Ecto neural progenitor cell (in vitro differentiated cells): ENCODE measurements at regions not wholly inside any gene's neighbourhood (a gene's known extent, or its start where the extent isn't known, plus 50 kb on each side); places are given as distances from the start of the nearest gene placed in this dataset.
"Not testable (repeated sequence)": the region's sequence is repeated elsewhere in the genome, so short reads cannot be mapped to it uniquely, and the experiment has no call there.

ENCODE experiments used
- DNase-seq: peaks from one replicate; pipeline ENCODE4 v3.0.0-alpha.2; 2018; ENCODE audit warnings: low spot score

- DNase-seq, result no peak
Measured at GRCh38 chr9:129412814-129413536, 207.9 kb downstream of the C9orf50 start.

DNA sequence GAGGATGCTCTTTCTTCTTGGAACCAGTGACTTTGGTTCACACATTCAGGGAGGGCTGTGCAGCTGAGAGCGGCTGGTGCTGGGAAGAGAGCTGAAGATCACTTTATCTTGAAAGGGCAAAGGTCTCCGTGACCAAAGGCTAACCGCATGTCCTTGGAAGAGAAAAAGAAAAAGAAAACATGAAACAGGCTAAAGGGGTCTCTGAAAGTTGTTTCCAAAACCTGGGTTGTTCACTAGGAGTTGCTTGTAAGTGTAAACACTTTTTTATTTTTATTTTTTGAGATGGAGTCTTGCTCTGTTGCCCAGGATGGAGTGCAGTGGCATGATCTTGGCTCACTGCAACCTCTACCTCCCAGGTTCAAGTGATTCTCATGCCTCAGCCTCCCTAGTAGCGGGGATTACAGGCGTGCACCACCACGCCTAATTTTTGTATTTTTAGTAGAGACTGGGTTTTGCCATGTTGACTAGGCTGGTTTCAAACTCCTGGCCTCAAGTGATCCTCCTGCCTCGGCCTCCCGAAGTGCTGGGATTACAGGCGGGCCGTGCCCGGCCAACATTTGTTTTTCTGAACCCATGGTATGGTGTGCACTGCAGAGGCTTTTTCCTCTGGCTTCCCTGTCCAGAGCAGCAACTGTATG, 208.6 kb downstream of the C9orf50 start:
- not testable (repeated sequence) for DNase-seq

DNA sequence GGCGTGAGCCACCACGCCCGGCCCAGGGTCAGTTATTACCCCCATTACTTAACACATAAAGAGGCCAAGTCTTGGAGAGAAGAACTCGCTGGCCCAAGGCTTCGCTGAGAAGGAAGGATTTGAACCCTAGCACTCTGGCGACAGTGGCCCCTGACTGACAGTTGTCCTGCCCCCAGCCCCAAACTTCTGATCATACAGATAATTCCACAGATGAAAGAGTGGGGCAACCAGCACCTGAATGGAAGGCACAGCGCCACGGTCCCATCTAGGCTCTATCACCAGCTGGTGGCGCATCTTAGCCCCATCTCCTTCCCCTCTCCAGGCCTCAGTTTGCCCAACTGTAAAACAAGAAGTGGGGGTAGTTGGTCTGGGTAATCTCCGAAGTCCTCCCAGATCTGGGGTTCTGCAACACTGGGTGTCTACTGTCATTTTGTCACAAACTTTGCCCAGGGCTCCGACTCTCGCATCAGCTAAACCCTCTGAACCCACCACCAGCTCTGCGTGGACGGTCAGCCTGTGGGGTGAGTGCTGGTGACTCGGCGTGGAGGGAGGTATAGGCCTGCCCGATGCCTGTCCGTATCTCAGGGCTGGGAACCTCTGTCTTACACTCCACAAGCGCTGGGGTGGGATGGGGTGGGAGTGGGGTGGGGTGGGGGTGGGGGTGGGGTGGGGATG, 209.3 kb downstream of the C9orf50 start:
- no peak for DNase-seq

GRCh38 chr9:129410226-129410625, 210.7 kb downstream of the C9orf50 start:
- no peak for DNase-seq

DNA sequence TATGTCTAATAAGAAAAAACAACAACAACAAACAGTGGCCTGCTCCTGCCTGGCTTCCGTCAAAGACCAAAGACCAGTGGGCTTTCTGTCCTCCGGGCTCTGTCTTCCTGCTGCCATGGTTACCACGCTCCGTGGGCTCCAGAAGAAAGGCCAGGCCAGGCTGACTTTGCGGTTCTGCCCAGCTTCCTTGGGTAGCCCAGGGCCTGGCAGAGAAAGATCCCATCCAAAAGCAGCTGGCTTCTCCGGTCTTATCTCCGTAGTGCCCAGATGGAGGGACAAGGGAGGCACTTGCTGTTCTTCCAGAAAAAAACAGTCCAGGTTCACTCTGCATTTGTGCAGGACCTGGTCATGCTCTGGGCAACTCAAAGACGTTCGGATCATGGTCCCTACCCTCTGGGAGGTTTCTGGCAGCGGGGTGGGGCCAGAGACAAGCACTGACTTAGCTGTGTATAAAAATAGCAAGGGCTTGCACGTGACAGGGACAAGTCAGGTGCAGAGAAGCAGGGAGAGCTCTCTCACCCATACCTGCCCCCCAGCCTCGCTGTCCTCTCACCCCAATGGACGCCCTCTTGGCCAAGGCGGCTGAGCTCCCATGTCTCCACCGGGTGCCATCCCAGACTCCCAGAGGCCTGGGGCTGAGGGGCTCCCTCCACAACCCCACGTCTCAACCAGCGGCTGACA, 212.2 kb downstream of the C9orf50 start:
- DNase-seq, result no peak

DNA sequence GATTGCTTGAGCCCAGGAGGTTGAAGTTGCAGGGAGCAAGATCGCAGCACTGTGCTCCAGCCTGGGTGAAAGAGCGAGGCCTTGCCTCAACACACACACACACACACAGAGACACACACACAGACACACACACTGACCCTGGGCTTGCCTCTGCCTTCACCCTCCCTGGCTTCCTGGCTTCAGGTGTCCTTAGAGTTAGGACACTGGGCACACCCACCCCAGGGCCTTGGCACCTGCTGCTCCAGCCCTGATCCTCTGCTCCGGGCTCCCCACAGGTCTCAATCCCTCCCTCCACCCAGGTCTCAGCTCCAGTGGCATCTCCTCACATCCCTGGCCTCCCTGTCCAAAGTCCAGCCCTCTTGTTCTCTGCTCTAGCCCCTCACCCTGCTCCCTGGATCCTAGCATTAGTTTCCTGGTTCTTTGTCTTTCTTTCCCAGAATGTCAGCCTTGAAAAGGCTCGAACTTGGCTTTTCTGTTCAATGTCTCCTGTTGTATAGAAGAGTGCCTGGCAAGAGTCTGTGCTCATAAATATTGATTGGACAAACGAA, 212.9 kb downstream of the C9orf50 start:
- DNase-seq, result no peak

DNA sequence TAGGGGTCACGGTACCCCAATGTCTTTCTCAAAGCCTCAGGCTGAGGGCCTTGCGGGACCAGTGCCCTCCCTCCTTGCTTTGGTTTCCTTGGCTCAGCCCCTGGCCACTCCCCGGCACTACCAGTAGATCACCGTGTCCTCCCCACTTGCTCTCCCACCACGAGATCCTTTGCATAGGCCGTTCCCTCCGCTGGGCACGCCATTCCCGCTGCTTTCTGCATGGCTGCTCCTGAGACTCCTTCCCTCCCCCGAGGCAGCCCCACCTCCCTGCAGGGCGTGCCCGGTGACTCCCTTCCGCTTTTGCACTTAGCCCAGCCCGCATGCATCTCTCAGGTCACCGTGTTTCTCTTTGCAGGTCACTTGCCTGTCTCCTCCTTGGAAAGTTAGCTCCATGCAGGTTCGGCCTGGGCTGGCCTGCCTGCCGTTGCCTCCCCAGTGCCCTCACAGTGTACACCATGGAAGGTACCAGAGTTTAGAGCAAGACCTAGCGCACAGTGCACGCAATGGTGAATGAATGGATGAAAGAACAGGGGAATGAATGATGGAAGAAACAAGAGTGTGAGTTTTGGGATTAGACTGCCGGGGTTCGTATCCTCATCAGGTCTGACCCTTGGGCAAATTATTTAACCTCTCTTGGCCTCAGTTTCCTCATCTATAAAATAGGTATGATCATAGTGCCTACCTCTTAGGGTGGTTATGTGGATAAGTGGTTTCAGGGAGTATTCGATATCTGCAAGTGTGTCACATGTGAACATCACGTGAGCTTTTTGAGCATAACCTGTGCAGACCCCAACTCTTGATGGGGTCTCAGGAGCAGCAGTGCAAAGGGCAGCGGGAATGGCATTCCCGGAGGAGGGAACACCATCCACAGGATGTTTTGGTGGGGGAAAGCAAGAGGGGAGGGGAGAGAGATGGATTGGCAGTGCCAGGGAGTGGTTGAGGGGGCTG, 214.3 kb downstream of the C9orf50 start:
- no peak for DNase-seq

- DNase-seq, result no peak
Measured at GRCh38 chr9:129405827-129406213, 215.1 kb downstream of the C9orf50 start.

DNA sequence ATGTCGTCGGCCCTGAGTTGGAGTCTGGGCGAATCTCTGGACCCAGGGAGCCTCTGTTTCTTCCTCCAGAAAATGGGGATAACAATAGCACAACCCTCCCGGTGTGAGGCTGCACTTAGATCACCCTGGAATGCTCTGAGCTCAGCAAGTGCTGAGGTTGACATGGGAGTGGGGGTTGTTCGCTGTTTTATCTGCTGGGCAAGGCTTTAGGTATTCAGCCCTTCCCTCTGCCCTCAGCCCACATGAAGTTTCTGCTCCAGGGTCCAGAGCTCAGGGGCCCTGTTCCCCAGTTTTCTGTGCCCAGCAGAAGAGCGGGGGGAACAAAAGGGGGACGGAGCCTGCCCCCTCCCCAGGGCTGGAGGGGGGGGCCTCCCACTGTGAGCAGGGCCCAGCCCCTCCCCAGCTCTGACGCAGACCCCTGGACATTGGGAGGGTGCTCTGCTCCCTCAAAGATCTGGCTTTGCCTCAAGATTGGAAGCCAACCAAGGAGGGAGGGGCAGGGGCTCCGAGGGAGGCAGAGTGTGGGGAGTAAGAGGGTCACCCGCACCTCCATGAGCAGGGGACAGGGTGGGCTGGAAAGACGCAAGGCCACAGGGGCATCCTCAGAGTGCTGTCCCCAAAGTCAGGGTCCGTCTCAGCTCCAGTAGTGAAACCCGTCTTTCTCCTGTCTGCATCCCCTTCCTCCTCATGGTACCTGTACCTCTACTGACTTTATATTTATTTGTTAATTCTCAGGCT, 215.6 kb downstream of the C9orf50 start:
- DNase-seq, result no peak

DNA sequence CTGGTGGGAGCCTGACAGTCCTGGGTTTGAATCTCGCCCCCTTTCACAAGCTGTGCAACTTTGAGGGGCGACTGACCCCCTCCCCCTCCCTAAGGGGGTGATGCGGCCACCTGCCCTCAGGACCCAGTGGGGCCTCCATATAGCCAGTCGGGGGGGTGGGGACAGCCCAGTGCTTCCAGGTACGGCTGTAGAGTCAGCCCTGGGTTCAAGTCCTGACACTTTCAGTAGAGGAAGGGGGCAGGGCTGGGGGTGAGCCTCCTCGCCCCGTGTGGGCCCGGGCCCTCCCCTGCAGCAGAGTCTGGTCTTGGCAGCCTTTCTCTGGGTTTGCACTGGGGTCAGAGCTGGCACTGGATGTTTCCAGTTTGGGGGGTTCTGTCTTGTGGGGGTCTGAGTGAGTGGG, 216.3 kb downstream of the C9orf50 start:
- DNase-seq, result no peak

- no peak for DNase-seq
Measured at GRCh38 chr9:129403779-129404620, 216.9 kb downstream of the C9orf50 start.

DNA sequence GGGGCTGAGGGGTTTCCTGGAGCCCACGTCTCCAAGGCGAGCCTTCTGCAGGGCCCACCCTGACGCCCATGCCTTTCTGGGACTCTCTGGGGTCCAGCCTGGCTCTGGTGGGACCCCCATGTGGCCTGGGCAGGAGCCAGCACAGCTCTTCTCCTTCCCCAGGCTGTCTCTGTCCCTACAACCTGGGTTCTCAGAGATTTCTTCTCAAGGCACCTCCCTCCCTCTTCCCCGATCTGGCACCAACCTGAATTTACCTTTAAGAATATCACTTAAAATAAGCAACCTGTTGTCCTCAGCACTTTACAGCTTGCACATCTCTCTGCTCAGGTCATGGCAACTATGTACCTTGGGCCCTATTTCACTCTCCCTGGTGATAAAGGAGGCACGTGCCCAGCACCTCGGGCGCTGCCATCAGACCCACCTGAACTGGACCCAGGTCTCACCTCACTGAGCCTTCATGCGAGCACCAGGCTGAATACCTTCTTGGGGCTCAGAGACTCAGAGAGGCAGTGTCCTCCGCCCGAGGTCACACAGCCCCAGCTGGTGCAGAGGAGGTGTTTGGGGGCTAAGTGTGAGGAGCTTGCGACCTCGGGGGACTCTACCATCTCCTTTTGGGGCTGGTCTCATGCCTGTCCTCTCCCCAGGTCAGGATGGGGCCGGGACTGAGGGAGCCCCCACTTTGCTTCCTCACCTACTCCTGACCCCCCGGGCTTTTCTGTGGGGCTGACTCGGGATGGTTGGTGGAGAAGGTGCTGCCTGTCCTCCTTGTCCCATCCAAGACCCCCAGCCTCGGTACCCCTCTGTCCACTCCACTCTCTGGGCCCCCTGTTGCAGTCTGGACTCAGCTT, 217.7 kb downstream of the C9orf50 start:
- DNase-seq, result no peak

- DNase-seq, result peak; percentile 85
Measured at GRCh38 chr9:129402371-129402739, 218.5 kb downstream of the C9orf50 start.

DNA sequence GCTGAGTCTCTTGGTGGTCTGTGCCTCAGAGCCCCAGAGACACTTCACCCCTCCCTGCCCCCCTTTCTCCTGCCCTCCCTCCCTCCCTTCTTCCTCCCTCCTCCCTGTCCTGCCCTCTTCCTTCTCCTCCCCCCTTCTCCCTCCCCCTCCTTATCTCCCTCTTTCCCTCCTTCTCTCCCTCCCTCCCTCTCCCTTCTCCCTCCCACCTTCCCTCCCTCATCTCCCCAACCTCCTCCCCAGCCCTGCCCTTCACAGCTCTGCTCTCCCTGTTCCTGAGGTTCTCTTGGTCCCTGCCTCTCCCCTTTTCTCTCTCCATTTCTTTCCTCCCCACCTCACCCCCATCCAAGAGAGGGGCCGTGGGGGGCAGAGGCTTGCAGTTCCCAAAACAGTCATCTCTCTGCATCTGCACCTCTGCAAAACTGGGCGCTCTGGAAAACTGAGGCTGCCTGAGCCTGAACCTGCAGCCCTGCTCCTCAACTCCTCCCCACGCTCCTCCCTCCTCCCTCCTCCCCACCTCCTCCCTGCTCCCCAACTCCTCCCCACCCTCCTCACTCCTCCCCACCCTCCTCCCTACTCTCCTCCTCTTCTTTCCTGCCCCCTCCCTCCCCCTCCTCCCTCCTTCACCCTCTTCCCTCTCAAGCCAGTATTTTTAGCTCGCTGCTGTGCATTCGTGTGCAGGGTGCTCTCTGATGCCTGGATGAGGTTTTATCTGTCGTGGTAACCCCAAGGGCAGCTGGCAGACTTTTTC, 219.1 kb downstream of the C9orf50 start:
- DNase-seq, result no peak

DNA sequence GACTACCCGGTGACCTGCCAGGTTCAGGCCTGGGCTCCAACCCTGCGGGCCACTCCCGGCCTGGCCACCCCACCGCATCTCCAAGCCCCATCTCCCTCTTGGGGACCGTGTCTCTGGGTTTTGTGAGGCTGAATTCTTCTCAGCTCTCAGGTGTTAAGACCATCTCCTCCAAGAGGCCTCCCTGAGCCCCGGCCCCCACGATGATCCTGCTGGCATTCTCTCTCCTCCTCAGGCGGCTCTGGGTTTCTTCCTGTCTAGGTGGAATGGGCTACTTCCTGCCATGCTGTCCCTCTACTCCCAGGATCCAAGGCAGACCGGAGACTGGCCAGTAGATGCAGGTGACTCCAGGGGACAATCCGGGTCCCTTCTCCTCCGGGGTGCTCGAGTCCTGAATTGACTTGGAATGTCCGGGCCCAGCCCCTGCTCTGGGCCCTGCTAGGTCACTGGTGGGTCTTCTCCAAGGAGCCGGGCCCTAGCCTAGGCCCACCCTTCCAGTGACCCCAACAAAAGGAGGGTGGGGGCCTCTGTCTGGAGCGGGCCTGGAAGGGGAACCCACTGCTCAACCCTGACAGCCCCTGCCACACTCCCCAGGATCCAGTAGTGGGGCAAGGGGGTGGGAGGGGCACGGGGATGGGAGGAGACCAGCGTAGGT, 219.8 kb downstream of the C9orf50 start:
- no peak for DNase-seq

DNA sequence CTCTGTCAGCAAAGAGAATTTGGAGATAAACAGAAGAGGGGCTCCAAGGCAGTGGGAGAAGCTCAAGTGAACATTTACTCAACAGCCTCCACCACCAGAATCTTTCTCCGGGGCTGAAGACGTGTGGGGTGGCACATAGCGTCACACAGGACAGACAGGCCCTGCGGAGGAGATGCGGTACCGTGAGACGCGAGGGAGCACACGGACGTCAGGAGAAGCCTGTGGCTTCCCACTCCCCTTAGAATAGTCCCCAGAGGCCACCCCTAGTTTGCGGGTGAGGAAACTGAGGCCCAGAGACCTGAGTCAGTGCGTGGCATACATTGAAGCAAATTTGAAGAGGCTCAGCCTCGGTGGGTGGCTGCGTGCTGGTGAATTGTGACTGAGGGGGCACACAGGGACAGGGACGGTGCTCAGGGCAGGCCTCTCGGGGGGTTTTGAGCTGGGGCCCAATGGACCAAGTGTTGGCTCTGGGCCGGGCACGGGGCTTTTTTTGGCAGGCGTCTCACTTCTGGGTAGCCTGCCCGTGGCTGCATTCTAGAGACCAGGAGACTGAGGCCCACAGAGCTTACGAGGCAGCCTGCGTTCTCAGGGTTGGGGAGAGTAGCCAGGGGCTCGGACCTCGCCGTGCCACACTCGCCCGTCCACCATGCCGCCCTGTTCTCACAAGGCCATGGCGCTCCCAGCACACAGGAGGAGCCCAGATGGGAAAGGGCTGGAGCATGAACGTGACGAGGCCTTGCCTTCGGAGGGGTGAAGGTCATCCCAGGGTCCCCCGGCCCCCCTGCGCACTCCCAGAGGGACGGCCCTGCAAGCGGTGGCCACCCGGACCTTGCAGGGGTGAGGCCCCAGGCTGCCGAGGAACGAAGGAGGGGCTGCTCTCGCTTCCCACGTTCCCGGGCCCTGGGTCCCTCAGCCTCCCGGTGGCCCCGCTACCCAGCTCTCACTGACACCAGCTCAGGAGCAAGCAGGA, 220.6 kb downstream of the C9orf50 start:
- DNase-seq, result peak; percentile 46
